IPS-15b (cell line): ENCODE measurements at regions not wholly inside any gene's neighbourhood (a gene's known extent, or its start where the extent isn't known, plus 50 kb on each side); places are given as distances from the start of the nearest gene placed in this dataset.

Experiments
- H3K27me3 ChIP-seq: one replicate; pipeline ENCODE4 v1.6.1; 2013; ENCODE audit warnings: low read length; ENCODE audit not compliant: control insufficient read depth, insufficient read depth
- H3K36me3 ChIP-seq: one replicate; pipeline ENCODE4 v1.6.1; 2013; ENCODE audit warnings: low read length; ENCODE audit not compliant: control insufficient read depth, insufficient read depth
- H3K4me1 ChIP-seq: one replicate; pipeline ENCODE4 v1.6.1; 2013; ENCODE audit warnings: mild to moderate bottlenecking, low read length; ENCODE audit not compliant: control insufficient read depth, insufficient read depth
- H3K4me3 ChIP-seq: one replicate; pipeline ENCODE4 v1.5.1; 2013; ENCODE audit warnings: low read depth, low read length
- H3K9ac ChIP-seq: one replicate; pipeline ENCODE4 v1.6.1; 2013; ENCODE audit warnings: low read depth, mild to moderate bottlenecking, low read length
- H3K9me3 ChIP-seq: one replicate; pipeline ENCODE4 v1.6.1; 2013; ENCODE audit warnings: mild to moderate bottlenecking, low read length; ENCODE audit not compliant: control insufficient read depth, insufficient read depth

DNA sequence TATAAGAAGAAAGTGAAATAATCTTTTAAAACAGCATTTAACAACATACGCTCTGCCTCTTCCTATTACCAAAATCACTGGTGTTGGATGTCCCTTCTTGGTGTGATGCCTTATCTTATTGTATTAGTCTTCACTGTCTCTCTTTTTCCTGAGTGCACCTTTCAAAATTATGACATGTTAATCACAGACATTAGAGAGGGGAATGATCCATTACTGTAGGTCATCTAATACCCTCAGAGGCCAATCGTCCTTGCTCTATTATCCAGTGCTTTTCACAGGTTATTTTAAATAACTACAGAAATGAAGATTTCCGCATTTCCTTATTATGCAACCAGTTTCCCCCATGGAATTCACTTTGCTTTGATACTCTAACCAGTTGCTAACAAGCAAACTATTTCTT is 1292.7 kb downstream of the MAT2B start:
- Histone ChIP-seq H3K27me3 (no peaks in the 10 kb centered on the region), H3K36me3 (no peaks in the 10 kb centered on the region), H3K4me3 (no peak overlapping the region), H3K9me3 (peaks cover 13% of the 10 kb centered on the region), H3K4me1 (peaks cover 5% of the 10 kb centered on the region), H3K9ac (no peak overlapping the region)

DNA sequence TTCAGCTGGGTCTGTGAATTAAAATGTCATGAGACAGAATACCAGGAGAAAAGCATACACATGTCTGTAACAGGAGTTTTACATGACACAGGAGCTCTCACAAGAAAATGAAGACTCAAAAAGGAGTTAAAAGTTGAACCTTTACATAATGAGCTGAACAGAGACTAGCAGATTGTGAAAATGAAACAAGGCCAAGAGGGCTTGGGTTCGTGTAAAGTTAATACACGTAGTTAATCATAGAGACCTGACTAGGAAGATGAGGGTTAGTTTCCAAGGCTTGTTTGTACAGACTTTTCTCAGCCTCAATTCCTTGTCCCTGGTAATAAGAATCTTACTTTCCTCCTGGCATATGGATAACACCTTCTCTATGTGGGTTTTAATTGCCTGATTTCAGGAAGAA is 1294.0 kb downstream of the MAT2B start:
- Histone ChIP-seq H3K9me3 (peaks cover 13% of the 10 kb centered on the region), H3K9ac (no peak overlapping the region), H3K4me1 (peaks cover 5% of the 10 kb centered on the region), H3K36me3 (no peaks in the 10 kb centered on the region), H3K27me3 (no peaks in the 10 kb centered on the region), H3K4me3 (no peak overlapping the region)

DNA sequence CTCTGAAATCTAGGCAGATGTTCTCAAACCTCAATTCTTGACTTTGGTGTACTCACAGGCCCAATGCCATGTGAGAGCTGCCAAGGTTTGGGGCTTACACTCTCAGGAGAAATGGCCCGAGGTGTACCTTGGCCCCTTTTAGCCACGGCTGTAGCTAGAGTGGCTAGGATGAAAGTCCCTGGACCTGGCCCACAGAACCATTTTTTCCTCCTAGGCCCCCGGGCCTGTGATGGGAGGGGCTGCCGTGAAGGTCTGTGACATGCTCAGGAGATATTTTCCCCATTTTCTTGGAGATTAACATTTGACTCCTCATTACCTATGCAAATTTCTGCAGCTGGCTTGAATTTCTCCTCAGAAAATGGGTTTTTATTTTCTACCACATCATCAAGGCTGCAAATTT is 1296.5 kb downstream of the MAT2B start:
- Histone ChIP-seq H3K9me3 (peaks cover 13% of the 10 kb centered on the region), H3K4me1 (peaks cover 5% of the 10 kb centered on the region), H3K27me3 (no peaks in the 10 kb centered on the region), H3K4me3 (no peak overlapping the region), H3K9ac (no peak overlapping the region), H3K36me3 (no peaks in the 10 kb centered on the region)

DNA sequence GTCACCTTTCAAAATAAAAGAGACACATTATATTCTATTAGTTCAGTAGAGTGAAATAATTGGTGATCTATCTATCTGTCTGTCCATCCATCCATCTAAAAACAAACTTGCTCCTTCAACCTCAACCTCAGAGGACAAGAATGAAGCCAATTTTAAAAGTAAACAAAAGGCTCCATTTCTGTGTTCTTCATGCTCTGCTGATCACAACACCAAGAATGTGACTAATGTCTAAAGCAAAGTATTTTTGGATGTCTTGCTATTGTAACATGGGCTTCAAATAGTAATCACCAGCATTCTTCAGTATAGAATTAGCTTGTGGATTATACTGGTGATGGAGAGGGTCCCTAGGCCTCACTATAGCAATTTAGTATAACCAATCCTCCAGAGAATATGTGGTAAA is 1304.4 kb downstream of the MAT2B start:
- H3K9ac ChIP-seq = no peak overlapping the region
- H3K4me1 ChIP-seq = no peaks in the 10 kb centered on the region
- H3K9me3 ChIP-seq = no peaks in the 10 kb centered on the region
- H3K27me3 ChIP-seq = no peaks in the 10 kb centered on the region
- H3K4me3 ChIP-seq = no peak overlapping the region
- H3K36me3 ChIP-seq = no peaks in the 10 kb centered on the region

DNA sequence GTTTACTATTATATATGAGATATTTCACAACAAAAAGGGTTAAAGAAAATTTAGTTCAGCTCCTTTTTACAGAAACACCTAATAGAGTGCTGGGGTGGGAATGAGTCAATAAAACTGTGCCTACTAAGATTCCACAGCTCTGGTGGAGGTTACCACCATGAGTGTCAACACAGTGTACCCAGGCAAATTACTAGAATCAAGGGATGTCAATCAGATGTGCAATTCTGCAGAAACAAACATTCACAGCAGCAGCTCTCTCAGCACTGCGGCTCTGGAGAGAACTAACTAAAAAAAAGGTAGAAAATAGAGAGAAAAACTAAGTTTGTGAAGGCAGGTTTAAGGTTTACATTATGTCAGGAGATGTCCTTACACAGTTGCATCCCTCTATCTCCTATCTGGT is 1313.0 kb downstream of the MAT2B start:
- no peaks in the 10 kb centered on the region for H3K9me3 ChIP-seq
- no peak overlapping the region for H3K9ac ChIP-seq
- no peaks in the 10 kb centered on the region for H3K4me1 ChIP-seq
- H3K27me3 ChIP-seq = no peaks in the 10 kb centered on the region
- H3K4me3 ChIP-seq = no peak overlapping the region
- H3K36me3 ChIP-seq = no peaks in the 10 kb centered on the region

DNA sequence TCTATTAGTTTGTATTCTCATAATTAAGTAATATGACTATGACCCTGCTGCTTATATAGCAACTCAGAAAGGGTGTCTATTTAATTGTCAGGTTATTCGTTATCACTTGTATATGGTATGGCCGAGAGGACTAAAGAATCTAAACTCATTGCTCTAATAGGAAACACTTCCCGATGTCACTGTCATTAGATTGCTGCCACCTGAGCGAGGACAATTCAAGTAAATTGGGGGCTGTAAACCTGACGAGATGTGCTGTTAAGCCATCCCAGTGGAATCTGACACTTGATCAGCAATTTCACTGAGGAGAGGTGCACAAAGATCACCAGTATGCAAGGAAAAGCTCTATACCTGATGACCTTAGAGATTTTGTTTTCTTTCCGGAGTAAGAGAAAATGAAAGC is 1319.3 kb downstream of the MAT2B start:
- H3K9ac ChIP-seq = no peak overlapping the region

DNA sequence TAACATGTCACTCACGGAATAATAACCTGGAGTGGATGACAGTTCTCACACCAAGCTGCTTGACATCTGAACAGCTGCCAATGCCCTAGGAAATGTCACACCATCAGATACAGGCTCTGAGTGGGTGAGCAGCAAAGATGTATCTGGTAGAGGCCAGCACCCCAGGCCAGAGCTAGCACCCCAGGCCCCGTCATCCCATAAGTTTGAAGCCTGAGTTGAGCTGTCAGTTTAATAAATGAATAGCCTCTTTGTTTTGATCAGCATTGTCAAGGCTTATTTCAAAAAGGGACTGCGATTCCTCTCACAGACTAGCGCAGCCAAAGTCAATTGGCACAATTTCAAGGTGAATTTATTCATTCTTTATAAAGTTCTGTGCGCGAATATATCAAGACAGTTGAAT is 1327.1 kb downstream of the MAT2B start:
- H3K36me3 ChIP-seq = no peaks in the 10 kb centered on the region
- H3K27me3 ChIP-seq = no peaks in the 10 kb centered on the region
- peaks cover 5% of the 10 kb centered on the region for H3K4me1 ChIP-seq
- no peaks in the 10 kb centered on the region for H3K9me3 ChIP-seq
- H3K9ac ChIP-seq = no peak overlapping the region
- no peak overlapping the region for H3K4me3 ChIP-seq

More for the DNA sequence above, 1319.3 kb downstream of the MAT2B start:
- Histone ChIP-seq H3K4me3 (no peak overlapping the region), H3K4me1 (no peaks in the 10 kb centered on the region), H3K36me3 (no peaks in the 10 kb centered on the region), H3K9me3 (no peaks in the 10 kb centered on the region), H3K27me3 (no peaks in the 10 kb centered on the region)

DNA sequence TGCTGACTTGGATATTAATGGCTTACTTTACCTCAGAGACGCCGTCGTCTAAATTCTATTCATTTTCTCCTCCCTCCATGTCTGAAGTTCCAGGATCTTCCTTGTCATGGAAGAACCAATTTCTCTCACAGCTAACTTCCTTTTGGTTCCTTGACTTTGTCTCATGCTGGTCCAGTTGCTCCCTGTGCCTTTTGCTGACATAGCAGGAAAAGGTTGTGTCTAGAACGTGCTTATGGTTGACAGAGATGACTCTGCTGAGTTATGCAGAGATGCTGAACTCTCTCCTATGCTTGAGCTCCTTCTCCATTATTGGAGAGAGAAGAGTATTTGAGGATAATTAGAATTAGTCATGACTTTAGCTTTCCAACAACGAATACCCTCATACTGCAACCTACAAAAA is 1338.9 kb downstream of the MAT2B start:
- H3K36me3 ChIP-seq = no peaks in the 10 kb centered on the region
- no peak overlapping the region for H3K4me3 ChIP-seq
- no peaks in the 10 kb centered on the region for H3K27me3 ChIP-seq
- H3K9ac ChIP-seq = no peak overlapping the region
- no peaks in the 10 kb centered on the region for H3K9me3 ChIP-seq
- H3K4me1 ChIP-seq = no peaks in the 10 kb centered on the region

DNA sequence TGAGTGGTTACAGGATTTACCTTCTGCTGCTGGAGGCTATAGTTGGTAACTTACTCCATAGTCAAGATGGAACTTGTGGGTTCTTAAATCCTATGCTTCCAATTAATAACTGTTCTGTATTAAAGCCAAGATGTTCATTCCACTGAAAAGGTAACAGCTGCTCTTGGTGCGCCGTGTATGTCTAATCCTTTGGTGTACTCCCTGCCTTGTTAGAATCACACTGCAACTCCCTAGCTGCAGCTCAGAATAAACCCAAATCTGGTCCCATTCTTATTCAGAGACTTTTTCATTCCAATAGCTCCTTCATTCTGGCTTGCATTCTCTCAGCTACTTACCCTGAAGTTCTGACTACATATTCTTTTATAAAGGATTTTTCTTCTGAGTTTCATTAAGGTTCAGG is 1355.5 kb downstream of the MAT2B start:
- H3K36me3 ChIP-seq = no peaks in the 10 kb centered on the region
- no peaks in the 10 kb centered on the region for H3K27me3 ChIP-seq
- no peak overlapping the region for H3K9ac ChIP-seq
- no peaks in the 10 kb centered on the region for H3K9me3 ChIP-seq
- H3K4me1 ChIP-seq = no peaks in the 10 kb centered on the region
- H3K4me3 ChIP-seq = no peak overlapping the region

DNA sequence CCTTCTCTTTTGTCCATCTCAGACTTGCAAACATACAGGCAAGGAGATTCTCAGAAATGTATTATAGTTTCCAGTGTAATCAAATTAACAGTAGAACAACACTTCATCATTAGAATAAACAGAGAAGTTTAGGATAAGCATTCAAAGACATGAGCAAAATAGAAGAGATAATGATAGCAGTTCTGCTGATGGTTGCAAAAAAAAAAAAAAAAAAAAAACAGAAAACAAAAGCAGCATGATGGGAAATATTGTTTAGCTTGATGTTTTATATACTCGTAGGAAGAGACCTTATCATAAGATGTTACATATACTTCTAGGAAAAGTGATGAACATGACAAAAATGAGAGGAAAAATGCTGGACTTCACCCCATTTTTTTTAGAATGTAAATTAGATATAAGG is 1356.2 kb downstream of the MAT2B start:
- no peak overlapping the region for H3K4me3 ChIP-seq

DNA sequence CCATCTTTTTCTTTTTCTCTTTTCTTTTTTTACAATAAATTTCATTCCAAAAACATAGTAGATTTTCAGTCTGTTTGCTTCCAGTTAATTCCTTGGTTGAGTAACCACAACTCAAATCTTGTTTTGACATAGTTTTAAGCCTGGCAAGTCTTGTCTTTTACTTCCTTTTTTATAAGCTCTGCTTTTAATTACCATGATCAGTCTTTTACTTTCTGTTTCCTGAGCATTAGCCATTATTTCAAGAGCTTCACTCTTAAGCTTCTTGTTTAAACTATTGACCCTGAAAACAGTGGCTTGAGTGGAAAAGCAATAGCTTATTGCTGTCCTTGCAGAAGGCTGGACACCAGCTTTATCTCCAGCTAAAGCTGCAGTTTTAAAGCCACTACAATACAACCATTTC is 1363.3 kb downstream of the MAT2B start:
- Histone ChIP-seq H3K9ac (no peak overlapping the region), H3K4me3 (no peak overlapping the region), H3K9me3 (no peaks in the 10 kb centered on the region), H3K36me3 (no peaks in the 10 kb centered on the region), H3K4me1 (no peaks in the 10 kb centered on the region), H3K27me3 (no peaks in the 10 kb centered on the region)

More for the DNA sequence above, 1356.2 kb downstream of the MAT2B start:
- Histone ChIP-seq H3K27me3 (no peaks in the 10 kb centered on the region), H3K4me1 (no peaks in the 10 kb centered on the region), H3K9ac (no peak overlapping the region), H3K36me3 (no peaks in the 10 kb centered on the region), H3K9me3 (no peaks in the 10 kb centered on the region)

DNA sequence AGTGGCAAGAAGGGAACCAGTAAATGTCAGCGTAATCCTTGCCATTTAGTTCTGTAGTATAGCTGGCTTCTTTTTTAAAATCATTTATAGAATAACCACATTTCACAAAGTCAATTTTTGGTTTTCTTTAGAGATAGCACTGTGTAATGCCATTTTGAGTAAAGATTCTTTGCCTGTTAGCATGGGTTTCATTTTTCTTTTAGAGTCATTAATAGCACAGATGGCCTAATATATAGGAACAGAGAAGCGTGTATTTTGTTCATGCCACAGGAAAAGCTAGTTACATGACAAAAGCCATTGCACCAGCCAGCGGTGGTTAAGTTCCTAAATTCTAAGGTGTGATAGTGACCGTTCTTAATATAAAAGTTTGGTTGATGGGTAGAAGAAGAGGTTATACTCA is 1363.9 kb downstream of the MAT2B start:
- Histone ChIP-seq H3K4me3 (no peak overlapping the region), H3K27me3 (no peaks in the 10 kb centered on the region), H3K9me3 (no peaks in the 10 kb centered on the region), H3K9ac (no peak overlapping the region), H3K36me3 (no peaks in the 10 kb centered on the region), H3K4me1 (no peaks in the 10 kb centered on the region)

DNA sequence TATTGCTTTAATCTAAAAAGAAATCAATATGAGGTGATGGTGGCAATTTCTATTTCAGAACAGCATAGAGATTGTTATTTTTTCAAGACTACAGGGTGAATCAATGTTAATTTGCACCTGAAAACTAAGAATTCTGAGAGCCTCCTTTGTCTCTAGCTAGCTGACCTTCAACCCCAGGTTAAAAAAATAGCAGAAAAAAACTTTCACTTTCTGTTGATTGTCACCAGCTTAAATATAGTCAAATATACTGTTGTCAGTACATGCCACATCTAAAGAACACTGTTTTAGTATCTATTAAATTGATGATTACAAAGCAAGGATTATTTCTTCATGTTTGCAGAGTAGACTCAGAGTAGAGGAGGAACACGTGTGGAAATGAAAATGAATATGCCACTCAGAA is 1371.4 kb downstream of the MAT2B start:
- H3K4me3 ChIP-seq = no peak overlapping the region
- H3K27me3 ChIP-seq = no peaks in the 10 kb centered on the region
- no peaks in the 10 kb centered on the region for H3K4me1 ChIP-seq
- no peak overlapping the region for H3K9ac ChIP-seq
- H3K36me3 ChIP-seq = no peaks in the 10 kb centered on the region
- peaks cover 2% of the 10 kb centered on the region for H3K9me3 ChIP-seq
